Activated T-cell treated with anti-CD3 and anti-CD28 coated beads, Interleukin-2, amount 50 U/mL, for 48 hours (primary cell): ENCODE measurements at regions not wholly inside any gene's neighbourhood (a gene's known extent, or its start where the extent isn't known, plus 50 kb on each side); places are given as distances from the start of the nearest gene placed in this dataset.
"Not testable (repeated sequence)": the region's sequence is repeated elsewhere in the genome, so short reads cannot be mapped to it uniquely, and the experiment has no call there.

Experiments
- DNase-seq, 2 experiments: peaks; one replicate each; pipeline ENCODE4 v3.0.0-alpha.2; 2020

- no peak for DNase-seq
Observed at GRCh38 chr2:224146356-224147160, 107.5 kb upstream of the SERPINE2 start.

GRCh38 chr2:224145751-224146355, 106.8 kb upstream of the SERPINE2 start:
- DNase-seq = no peak

DNA sequence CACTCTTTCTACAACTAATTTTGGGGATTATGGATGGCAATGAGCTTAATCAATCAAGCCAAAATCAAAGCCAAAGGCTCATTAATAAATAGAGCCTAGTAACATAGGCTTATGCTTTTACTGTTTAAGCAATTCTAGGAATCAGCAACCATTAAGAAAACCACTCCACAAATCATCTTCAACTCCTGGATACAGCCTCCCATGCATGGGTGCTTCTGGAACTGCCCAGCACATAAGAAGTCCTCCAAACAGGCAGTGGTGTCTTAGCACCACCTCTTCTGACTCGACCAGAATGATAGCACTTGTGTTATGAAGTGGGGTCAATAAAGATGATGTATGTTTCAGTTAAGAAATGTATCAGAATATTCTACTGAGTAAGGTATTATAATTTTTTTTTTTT, 104.4 kb upstream of the SERPINE2 start:
- DNase-seq = no peak

GRCh38 chr2:224142397-224143312, 103.6 kb upstream of the SERPINE2 start:
- DNase-seq = no peak

GRCh38 chr2:224141304-224141703, 102.2 kb upstream of the SERPINE2 start:
- DNase-seq = no peak

DNA sequence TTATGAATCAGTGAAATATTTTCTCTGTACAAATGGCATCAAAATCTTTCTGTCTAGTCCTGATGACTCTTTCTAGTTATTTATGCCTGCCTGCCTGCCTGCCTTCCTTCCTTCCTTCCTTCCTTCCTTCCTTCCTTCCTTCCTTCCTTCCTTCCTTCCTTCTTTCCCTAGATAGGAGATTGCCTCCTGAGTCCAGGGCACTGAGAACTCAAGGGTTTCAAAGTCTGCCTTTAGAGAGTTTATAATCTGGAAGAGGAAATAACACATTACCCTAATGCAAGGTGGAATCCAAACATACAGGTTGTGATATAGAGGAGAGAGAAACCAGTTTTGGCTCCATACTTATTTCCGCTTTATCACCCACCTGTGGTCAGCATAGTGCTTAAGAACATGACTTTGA, 98.1 kb upstream of the SERPINE2 start:
- DNase-seq = no peak

DNA sequence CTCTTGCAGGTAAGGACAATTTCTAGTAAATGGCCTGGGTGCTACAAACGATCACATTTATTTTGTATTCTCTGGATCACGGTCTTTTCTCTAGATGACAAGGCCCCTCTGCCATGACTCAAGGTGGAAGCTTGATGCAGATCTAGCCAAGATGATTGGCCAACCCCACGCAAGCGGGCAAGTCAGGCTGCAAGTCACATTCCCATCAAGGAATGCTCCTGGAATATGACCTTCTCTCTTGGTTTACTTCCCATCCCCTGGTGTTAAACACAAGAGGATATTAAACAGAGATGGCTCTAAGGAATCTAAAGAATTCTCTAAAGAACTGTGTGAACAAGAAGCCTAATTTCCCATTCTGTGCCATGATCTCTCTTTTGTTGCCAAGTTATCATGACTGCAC, 97.3 kb upstream of the SERPINE2 start:
- DNase-seq = no peak

- DNase-seq = no peak
Observed at GRCh38 chr2:224135881-224136280, 96.8 kb upstream of the SERPINE2 start.

DNA sequence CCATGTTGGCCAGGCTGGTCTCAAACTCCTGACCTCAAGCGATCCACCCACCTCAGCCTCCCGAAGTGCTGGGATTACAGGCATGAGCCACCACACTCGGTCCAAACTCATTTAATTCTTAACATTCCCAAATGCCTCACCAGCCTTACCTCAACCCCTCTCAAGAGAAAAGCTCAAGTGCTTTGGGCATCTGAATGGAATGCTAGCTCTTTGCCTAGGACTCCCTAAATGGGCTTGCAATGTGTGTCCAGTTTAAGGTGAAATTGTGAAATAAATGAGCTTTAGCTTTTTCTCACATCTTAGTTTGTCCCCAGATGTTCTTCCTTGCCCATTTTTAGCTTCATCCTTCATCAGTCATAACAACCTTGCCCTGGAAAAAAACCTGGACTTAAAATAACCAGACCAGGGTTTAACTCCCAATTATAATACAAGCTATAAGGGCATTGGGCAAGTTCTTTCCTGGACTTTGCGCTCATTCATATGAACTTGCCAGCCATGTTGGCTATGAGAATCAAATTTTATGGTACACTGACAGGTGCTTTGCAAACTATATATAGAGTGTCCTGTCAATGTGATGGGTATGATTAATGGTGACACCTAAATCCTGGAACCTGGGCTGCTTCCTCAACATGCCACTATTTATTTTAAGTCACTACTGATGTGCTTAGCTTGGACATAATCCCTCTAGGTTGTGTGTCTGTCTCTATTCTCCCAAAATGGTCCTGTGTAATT, 95.1 kb upstream of the SERPINE2 start:
- DNase-seq = no peak

DNA sequence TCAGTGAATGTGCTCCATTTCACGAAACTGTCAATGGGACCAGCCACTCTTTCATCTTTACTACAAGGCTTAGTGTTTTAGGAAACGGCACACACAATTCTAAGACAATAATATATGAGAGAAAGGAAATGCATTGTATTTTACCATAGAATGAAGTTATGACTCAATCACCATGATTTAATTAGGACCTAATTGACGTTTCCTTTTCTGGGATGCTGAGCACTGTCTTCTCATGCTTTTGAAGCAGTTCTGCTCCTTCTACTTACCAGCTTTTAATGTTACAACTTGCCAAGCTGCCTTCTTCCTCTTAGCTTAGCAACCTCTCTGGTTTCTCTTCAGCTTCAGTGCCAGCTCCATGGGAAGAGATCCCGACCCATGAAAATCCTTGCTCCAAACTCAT, 94.3 kb upstream of the SERPINE2 start:
- DNase-seq = no peak

- no peak for DNase-seq
Observed at GRCh38 chr2:224127871-224128501, 88.9 kb upstream of the SERPINE2 start.

- DNase-seq = no peak
Observed at GRCh38 chr2:224126440-224126839, 87.4 kb upstream of the SERPINE2 start.

GRCh38 chr2:224126003-224126402, 86.9 kb upstream of the SERPINE2 start:
- DNase-seq = no peak

- DNase-seq = no peak
Observed at GRCh38 chr2:224122542-224122941, 83.5 kb upstream of the SERPINE2 start.

GRCh38 chr2:224121406-224122067, 82.5 kb upstream of the SERPINE2 start:
- DNase-seq = no peak

DNA sequence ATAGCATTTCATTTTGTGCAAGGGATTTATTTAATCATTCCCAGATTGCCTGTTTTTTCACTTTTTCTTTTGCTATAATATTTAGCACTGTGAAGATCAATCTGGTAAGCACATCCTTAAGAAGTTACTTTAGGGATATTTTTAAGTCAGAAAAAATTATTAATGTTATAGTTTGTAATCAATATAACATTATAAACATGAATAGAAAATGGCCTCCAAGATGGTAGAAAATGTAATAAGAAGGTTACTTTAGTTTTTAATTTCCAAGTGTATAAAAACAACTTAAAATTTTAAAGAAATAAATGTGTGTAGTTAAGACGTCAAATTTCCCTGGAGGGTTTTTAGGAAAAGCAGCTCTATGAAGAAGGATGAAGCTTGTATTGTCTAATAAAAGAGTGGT, 81.9 kb upstream of the SERPINE2 start:
- DNase-seq = no peak

DNA sequence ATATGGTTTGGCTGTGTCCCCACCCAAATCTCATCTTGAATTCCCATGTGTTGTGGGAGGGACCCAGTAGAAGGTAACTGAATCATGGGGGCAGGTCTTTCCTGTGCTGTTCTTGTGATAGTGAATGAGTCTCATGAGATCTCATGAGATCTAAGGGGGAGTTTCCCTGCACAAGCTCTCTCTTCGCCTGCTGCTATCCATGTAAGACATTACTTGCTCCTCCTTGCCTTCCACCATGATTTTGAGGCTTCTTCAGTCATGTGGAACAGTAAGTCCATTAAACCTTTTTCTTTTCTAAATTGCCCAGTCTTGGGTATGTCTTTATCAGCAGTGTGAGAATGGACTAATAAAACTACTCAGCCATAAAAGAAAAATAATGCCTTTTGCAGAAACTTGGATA, 80.8 kb upstream of the SERPINE2 start:
- DNase-seq = not testable (repeated sequence)

GRCh38 chr2:224114428-224114827, 75.3 kb upstream of the SERPINE2 start:
- DNase-seq = no peak

DNA sequence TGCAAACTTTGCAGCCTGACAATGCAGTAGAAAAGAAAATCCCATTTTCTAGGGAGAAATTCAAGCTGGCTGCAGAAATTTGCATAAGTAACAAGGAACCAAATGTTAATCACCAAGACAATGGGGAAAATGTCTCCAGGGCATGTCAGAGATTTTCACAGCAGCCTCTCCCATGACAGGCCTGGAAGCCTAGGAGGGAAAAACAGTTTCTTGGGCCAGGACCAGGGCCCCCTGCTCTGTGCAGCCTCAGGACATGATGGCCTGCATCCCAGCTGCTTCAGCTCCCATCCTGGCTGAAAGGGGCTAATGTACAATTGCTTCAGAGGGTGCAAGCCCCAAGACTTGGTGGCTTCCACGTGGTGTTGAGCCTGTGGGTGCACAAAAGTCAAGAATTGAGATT, 74.8 kb upstream of the SERPINE2 start:
- DNase-seq = not testable (repeated sequence)

DNA sequence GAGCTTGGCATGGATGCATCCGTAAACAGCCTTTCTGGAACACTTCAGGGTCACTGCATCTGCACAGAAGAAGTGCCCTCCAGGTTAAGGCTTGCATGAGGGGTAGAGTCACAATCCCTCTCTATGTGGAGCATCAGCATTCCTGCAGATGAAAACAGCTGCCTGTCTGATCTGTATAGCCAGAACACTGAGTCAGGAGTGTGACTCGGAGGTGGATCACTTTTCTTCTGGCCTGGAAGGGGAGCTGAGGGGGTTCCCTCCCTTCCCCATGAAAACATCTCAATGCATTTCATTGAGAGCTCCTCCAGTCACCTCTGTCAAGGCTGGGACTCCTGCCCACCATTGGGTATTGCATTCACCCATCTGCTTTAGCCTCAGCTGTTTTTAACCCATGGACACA, 72.5 kb upstream of the SERPINE2 start:
- no peak for DNase-seq

GRCh38 chr2:224110811-224111210, 71.7 kb upstream of the SERPINE2 start:
- DNase-seq = no peak

- DNase-seq = no peak
Observed at GRCh38 chr2:224109751-224110150, 70.7 kb upstream of the SERPINE2 start.
